WTC11 (cell line): ENCODE measurements at regions not wholly inside any gene's neighbourhood (a gene's known extent, or its start where the extent isn't known, plus 50 kb on each side); places are given as distances from the start of the nearest gene placed in this dataset.

Source experiments
- ATAC-seq: fragments of 200-7000 bp; cut with Tn5 transposase; 2 replicates; pipeline ENCODE4 v1.10.0; 2021; ENCODE audit warnings: mild to moderate bottlenecking, moderate library complexity
- CTCF ChIA-PET: fragments of 300-600 bp; sonication (Branson Sonifier 250); formaldehyde crosslinking; loops from one replicate; lab custom pipeline; 2021; ENCODE audit warnings: antibody characterized with exemption; lab: Charles Lee
- POLR2A ChIA-PET: fragments of 350-600 bp; sonication (Branson Sonifier 250); formaldehyde crosslinking; loops from one replicate; lab custom pipeline; 2021; ENCODE audit warnings: antibody characterized with exemption; lab: Charles Lee
- DNase-seq: peaks from one replicate; pipeline ENCODE4 v3.0.0; 2021; ENCODE audit warnings: low spot score
- H3K27ac Mint-ChIP-seq: 2 replicates; pipeline ENCODE4 v1.8.0; 2021; ENCODE audit warnings: mixed read lengths
- H3K27me3 Mint-ChIP-seq: 2 replicates; pipeline ENCODE4 v1.8.0; 2021; ENCODE audit warnings: low read depth, mild to moderate bottlenecking, moderate library complexity, mixed read lengths
- H3K36me3 Mint-ChIP-seq: 2 replicates; pipeline ENCODE4 v1.8.0; 2021; ENCODE audit warnings: mixed read lengths
- H3K4me1 Mint-ChIP-seq: 2 replicates; pipeline ENCODE4 v1.8.0; 2022; ENCODE audit warnings: mixed read lengths
- H3K4me3 Mint-ChIP-seq: 2 replicates; pipeline ENCODE4 v1.8.0; 2021; ENCODE audit warnings: mild to moderate bottlenecking, moderate library complexity, mixed read lengths
- H3K9me3 Mint-ChIP-seq: 2 replicates; pipeline ENCODE4 v1.8.0; 2021; ENCODE audit warnings: mixed read lengths
- ATF1 ChIP-seq: sonication (generic); formaldehyde crosslinking; IDR thresholded peaks from 2 replicates; pipeline ENCODE4 v1.8.1; 2023; ENCODE audit warnings: mild to moderate bottlenecking, moderate library complexity, missing genetic modification reagents
- CBFB ChIP-seq: sonication (generic); formaldehyde crosslinking; IDR thresholded peaks from 2 replicates; pipeline ENCODE4 v1.8.1; 2022; ENCODE audit warnings: mild to moderate bottlenecking, low read depth, missing genetic modification reagents
- CREB1 ChIP-seq: sonication (generic); formaldehyde crosslinking; IDR thresholded peaks from 2 replicates; pipeline ENCODE4 v1.8.0; 2023; ENCODE audit warnings: mild to moderate bottlenecking, missing genetic modification reagents
- EMX1 ChIP-seq: fragments of 250-450 bp; sonication (Bioruptor Pico); IDR thresholded peaks from 2 replicates; pipeline ENCODE4 v1.8.0; 2021; ENCODE audit warnings: mild to moderate bottlenecking
- ETV6 ChIP-seq: sonication (generic); formaldehyde crosslinking; IDR thresholded peaks from 2 replicates; pipeline ENCODE4 v1.8.1; 2022; ENCODE audit warnings: mild to moderate bottlenecking, missing genetic modification reagents
- FOXK1 ChIP-seq: sonication (generic); formaldehyde crosslinking; IDR thresholded peaks from 2 replicates; pipeline ENCODE4 v1.8.0; 2022; ENCODE audit warnings: mild to moderate bottlenecking, moderate library complexity, missing genetic modification reagents
- NFE2L1 ChIP-seq: sonication (generic); formaldehyde crosslinking; IDR thresholded peaks from 2 replicates; pipeline ENCODE4 v1.8.1; 2023; ENCODE audit warnings: missing genetic modification reagents
- NR1H2 ChIP-seq: sonication (generic); formaldehyde crosslinking; IDR thresholded peaks from 2 replicates; pipeline ENCODE4 v1.9.0; 2021; ENCODE audit warnings: mild to moderate bottlenecking, moderate library complexity, missing genetic modification reagents
- NR2C2 ChIP-seq: sonication (generic); formaldehyde crosslinking; IDR thresholded peaks from 2 replicates; pipeline ENCODE4 v1.8.0; 2022; ENCODE audit warnings: mild to moderate bottlenecking, missing genetic modification reagents
- NR3C1 ChIP-seq: sonication (generic); formaldehyde crosslinking; conservative IDR thresholded peaks from 2 replicates; pipeline ENCODE4 v1.8.1; 2023; ENCODE audit warnings: low read depth, mild to moderate bottlenecking, missing genetic modification reagents
- OVOL2 ChIP-seq: fragments of 250-450 bp; sonication (Bioruptor Pico); IDR thresholded peaks from 2 replicates; pipeline ENCODE4 v1.9.0; 2021; ENCODE audit warnings: mild to moderate bottlenecking, borderline replicate concordance
- RELA ChIP-seq: sonication (generic); formaldehyde crosslinking; IDR thresholded peaks from 2 replicates; pipeline ENCODE4 v1.8.1; 2022; ENCODE audit warnings: missing genetic modification reagents, mild to moderate bottlenecking, borderline replicate concordance
- SMAD4 ChIP-seq: sonication (generic); formaldehyde crosslinking; IDR thresholded peaks from 2 replicates; pipeline ENCODE4 v1.8.0; 2022; ENCODE audit warnings: mild to moderate bottlenecking, missing genetic modification reagents
- ZBTB21 ChIP-seq: sonication (generic); formaldehyde crosslinking; IDR thresholded peaks from 2 replicates; pipeline ENCODE4 v1.8.1; 2023; ENCODE audit warnings: mild to moderate bottlenecking, missing genetic modification reagents, borderline replicate concordance
- ZNF219 ChIP-seq: sonication (generic); formaldehyde crosslinking; IDR thresholded peaks from 2 replicates; pipeline ENCODE4 v1.8.0; 2023; ENCODE audit warnings: missing genetic modification reagents, mild to moderate bottlenecking, borderline replicate concordance
- ZNF232 ChIP-seq: sonication (generic); formaldehyde crosslinking; IDR thresholded peaks from 2 replicates; pipeline ENCODE4 v1.8.0; 2022; ENCODE audit warnings: mild to moderate bottlenecking, missing genetic modification reagents
- ZNF317 ChIP-seq: sonication (generic); formaldehyde crosslinking; IDR thresholded peaks from 2 replicates; pipeline ENCODE4 v1.8.1; 2023; ENCODE audit warnings: low read depth, mild to moderate bottlenecking, moderate library complexity, missing genetic modification reagents, borderline replicate concordance
- ZNF671 ChIP-seq: fragments of 250-450 bp; sonication (Bioruptor Pico); IDR thresholded peaks from 2 replicates; pipeline ENCODE4 v1.8.0; 2021; ENCODE audit warnings: mild to moderate bottlenecking
- TF ChIP-seq, protein P1 (sequence below): sonication (generic); formaldehyde crosslinking; IDR thresholded peaks from 2 replicates; pipeline ENCODE4 v1.8.1; 2022; ENCODE audit warnings: mild to moderate bottlenecking, missing genetic modification reagents, moderate library complexity, borderline replicate concordance
- TF ChIP-seq, protein P2 (sequence below): fragments of 250-450 bp; sonication (Bioruptor Pico); IDR thresholded peaks from 2 replicates; pipeline ENCODE4 v1.9.0; 2021; ENCODE audit warnings: moderate library complexity, mild to moderate bottlenecking, inconsistent platforms, borderline replicate concordance
- TF ChIP-seq, protein P3 (sequence below): sonication (generic); formaldehyde crosslinking; IDR thresholded peaks from 2 replicates; pipeline ENCODE4 v1.8.1; 2023; ENCODE audit warnings: mild to moderate bottlenecking, missing genetic modification reagents
- TF ChIP-seq, protein P4 (sequence below): fragments of 250-450 bp; sonication (Bioruptor Pico); IDR thresholded peaks from 2 replicates; pipeline ENCODE4 v1.9.0; 2021; ENCODE audit warnings: mild to moderate bottlenecking
- TF ChIP-seq, protein P5 (sequence below): sonication (generic); formaldehyde crosslinking; IDR thresholded peaks from 2 replicates; pipeline ENCODE4 v1.8.0; 2022; ENCODE audit warnings: mild to moderate bottlenecking, missing genetic modification reagents
- TF ChIP-seq, protein P6 (sequence below): sonication (generic); formaldehyde crosslinking; conservative IDR thresholded peaks from 2 replicates; pipeline ENCODE4 v1.8.1; 2022; ENCODE audit warnings: mild to moderate bottlenecking, missing genetic modification reagents
- TF ChIP-seq, protein P7 (sequence below): sonication (generic); formaldehyde crosslinking; IDR thresholded peaks from 2 replicates; pipeline ENCODE4 v1.8.0; 2022; ENCODE audit warnings: mild to moderate bottlenecking, missing genetic modification reagents

DNA sequence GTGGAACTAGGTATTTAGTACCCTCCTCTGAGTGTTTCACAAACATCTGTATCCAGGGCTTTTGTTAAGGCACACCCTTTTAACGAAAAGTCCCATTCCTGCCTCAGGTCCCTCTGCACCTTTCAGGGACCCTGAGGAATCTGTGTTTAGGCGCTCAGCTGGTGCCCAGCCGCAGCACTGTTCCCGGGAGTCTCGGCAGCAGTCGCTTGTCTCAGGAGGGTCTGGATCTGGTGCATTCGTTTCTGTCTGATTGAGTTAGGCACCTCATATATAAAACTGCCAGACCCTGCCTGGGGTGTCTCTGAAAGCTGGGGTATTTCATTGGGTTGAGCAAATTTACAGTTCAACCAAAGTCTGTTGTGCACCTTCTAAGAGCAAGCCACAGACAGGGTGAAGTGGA, 162.8 kb upstream of the TOPAZ1 start (continued):
- TF ChIP-seq, protein P1, sequence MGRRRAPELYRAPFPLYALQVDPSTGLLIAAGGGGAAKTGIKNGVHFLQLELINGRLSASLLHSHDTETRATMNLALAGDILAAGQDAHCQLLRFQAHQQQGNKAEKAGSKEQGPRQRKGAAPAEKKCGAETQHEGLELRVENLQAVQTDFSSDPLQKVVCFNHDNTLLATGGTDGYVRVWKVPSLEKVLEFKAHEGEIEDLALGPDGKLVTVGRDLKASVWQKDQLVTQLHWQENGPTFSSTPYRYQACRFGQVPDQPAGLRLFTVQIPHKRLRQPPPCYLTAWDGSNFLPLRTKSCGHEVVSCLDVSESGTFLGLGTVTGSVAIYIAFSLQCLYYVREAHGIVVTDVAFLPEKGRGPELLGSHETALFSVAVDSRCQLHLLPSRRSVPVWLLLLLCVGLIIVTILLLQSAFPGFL (CRISPR knock-in tag): no peak
- no peak for TF ChIP-seq SMAD4 (CRISPR knock-in tag)
- no peak for TF ChIP-seq RELA
- no peak for TF ChIP-seq ZNF671 (CRISPR knock-in tag)

DNA sequence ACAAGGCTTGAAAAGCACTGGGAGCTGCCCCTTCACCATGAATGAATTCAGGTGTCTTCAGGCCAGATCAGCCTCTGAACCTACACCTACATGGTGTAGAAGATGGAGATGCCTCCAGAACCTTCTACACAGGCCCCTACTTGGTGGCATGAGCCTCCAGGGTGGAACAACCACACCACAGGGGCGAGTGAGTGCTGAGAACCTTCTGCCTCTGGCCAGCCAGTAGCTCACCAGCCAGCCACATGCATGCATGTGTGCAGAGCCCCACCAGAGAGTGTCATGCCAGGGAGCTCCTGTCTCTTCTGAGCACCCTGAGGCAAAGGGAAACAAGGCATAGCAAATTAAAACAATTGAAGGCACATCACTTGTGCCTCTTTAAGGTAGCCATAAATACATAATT, 161.8 kb upstream of the TOPAZ1 start:
- TF ChIP-seq CBFB (CRISPR knock-in tag) (no peak), NFE2L1 (CRISPR knock-in tag) (no peak), EMX1 (no peak), RELA (no peak), SMAD4 (CRISPR knock-in tag) (no peak), ZNF232 (CRISPR knock-in tag) (no peak), ZBTB21 (CRISPR knock-in tag) (no peak), ETV6 (CRISPR knock-in tag) (no peak), NR3C1 (CRISPR knock-in tag) (no peak), CREB1 (CRISPR knock-in tag) (no peak), ZNF317 (CRISPR knock-in tag) (no peak), OVOL2 (CRISPR knock-in tag) (no peak), NR2C2 (CRISPR knock-in tag) (no peak), NR1H2 (CRISPR knock-in tag) (no peak)
- TF ChIP-seq, protein P2, sequence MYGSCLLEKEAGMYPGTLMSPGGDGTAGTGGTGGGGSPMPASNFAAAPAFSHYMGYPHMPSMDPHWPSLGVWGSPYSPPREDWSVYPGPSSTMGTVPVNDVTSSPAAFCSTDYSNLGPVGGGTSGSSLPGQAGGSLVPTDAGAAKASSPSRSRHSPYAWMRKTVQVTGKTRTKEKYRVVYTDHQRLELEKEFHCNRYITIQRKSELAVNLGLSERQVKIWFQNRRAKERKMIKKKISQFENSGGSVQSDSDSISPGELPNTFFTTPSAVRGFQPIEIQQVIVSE (CRISPR knock-in tag): no peak
- TF ChIP-seq, protein P3, sequence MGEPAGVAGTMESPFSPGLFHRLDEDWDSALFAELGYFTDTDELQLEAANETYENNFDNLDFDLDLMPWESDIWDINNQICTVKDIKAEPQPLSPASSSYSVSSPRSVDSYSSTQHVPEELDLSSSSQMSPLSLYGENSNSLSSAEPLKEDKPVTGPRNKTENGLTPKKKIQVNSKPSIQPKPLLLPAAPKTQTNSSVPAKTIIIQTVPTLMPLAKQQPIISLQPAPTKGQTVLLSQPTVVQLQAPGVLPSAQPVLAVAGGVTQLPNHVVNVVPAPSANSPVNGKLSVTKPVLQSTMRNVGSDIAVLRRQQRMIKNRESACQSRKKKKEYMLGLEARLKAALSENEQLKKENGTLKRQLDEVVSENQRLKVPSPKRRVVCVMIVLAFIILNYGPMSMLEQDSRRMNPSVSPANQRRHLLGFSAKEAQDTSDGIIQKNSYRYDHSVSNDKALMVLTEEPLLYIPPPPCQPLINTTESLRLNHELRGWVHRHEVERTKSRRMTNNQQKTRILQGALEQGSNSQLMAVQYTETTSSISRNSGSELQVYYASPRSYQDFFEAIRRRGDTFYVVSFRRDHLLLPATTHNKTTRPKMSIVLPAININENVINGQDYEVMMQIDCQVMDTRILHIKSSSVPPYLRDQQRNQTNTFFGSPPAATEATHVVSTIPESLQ (CRISPR knock-in tag): no peak
- Mint-ChIP-seq H3K4me1 (peaks cover 36% of the 10 kb centered on the region), H3K4me3 (no peak overlapping the region), H3K36me3 (no peaks in the 10 kb centered on the region), H3K27me3 (no peaks in the 10 kb centered on the region; the same call in 1 of the 2 replicates), H3K9me3 (no peaks in the 10 kb centered on the region), H3K27ac (no peak overlapping the region)
- DNase-seq (no peak), ATAC-seq (no peak)
- POLR2A ChIA-PET: no interaction called here
- CTCF ChIA-PET: no interaction called here

DNA sequence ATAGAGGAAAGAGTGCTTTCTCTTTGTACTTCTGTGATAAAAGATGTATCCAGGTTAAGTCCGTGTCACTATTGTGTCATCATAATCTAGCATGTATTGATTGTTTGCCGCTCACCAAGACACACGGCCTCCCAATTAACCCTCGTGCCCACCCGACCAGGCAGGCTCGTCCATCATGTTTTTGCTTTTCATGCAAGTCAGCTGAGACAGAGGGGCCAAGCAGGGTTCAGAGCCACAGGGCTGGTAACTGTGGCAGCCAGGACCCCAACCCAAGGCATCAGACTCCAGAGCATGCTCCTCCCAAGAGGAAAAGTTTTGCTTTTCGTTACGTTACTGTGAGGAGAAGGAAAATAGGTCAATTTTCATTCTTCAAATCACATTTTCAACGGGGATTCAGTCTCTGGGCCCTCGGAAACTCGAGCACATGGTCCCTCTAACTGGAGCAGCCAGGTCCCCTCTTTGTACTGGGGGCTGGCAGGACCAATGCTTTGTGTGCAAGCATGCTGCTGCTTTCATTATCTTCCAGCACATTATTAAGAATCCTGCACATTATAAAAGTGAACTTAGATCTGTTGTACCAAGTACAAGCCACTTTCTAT, 161.1 kb upstream of the TOPAZ1 start:
- ChIA-PET POLR2A (no interaction called here), CTCF (no interaction called here)
- ATAC-seq: no peak
- Mint-ChIP-seq H3K4me3 (no peak overlapping the region), H3K9me3 (no peaks in the 10 kb centered on the region), H3K36me3 (no peaks in the 10 kb centered on the region), H3K4me1 (peaks cover 30% of the 10 kb centered on the region), H3K27me3 (no peaks in the 10 kb centered on the region; the same call in 1 of the 2 replicates), H3K27ac (no peak overlapping the region)
- no peak for DNase-seq
- TF ChIP-seq, protein P4, sequence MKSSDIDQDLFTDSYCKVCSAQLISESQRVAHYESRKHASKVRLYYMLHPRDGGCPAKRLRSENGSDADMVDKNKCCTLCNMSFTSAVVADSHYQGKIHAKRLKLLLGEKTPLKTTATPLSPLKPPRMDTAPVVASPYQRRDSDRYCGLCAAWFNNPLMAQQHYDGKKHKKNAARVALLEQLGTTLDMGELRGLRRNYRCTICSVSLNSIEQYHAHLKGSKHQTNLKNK: no peak
- TF ChIP-seq OVOL2 (CRISPR knock-in tag): no peak
- TF ChIP-seq, protein P2 (CRISPR knock-in tag): no peak
- no peak for TF ChIP-seq ATF1 (CRISPR knock-in tag)
- TF ChIP-seq ZBTB21 (CRISPR knock-in tag): no peak
- TF ChIP-seq, protein P5, sequence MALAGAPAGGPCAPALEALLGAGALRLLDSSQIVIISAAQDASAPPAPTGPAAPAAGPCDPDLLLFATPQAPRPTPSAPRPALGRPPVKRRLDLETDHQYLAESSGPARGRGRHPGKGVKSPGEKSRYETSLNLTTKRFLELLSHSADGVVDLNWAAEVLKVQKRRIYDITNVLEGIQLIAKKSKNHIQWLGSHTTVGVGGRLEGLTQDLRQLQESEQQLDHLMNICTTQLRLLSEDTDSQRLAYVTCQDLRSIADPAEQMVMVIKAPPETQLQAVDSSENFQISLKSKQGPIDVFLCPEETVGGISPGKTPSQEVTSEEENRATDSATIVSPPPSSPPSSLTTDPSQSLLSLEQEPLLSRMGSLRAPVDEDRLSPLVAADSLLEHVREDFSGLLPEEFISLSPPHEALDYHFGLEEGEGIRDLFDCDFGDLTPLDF (CRISPR knock-in tag): no peak
- TF ChIP-seq, protein P6, sequence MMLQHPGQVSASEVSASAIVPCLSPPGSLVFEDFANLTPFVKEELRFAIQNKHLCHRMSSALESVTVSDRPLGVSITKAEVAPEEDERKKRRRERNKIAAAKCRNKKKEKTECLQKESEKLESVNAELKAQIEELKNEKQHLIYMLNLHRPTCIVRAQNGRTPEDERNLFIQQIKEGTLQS (CRISPR knock-in tag): no peak
- TF ChIP-seq, protein P7, sequence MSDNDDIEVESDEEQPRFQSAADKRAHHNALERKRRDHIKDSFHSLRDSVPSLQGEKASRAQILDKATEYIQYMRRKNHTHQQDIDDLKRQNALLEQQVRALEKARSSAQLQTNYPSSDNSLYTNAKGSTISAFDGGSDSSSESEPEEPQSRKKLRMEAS (CRISPR knock-in tag): no peak
- TF ChIP-seq, protein P1 (CRISPR knock-in tag): no peak
- no peak for TF ChIP-seq ZNF219 (CRISPR knock-in tag)
- TF ChIP-seq FOXK1 (CRISPR knock-in tag): no peak
